ENCODE measurements at regions not wholly inside any gene's neighbourhood (a gene's known extent, or its start where the extent isn't known, plus 50 kb on each side); places are given as distances from the start of the nearest gene placed in this dataset.

DNA sequence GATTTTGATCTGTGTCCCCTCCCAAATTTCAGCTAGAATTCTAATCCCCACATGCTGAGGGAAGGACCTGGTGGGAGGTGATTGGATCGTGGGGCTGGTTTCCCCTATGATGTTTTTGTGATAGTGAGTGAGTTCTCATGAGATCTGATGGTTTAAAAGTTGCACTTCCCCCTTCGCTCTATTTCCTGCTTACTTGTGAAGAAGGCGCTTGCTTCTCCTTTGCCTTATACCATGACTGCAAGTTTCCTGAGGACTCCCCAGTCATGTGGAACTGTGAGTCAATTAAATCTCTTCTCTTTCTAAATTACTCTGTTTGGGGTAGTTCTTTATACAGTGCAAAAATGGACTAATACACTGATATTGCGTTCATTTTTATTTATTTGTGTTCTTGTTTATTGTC is 636.8 kb upstream of the LINC00305 start:
- Histone ChIP-seq H3K36me3 (no peaks in the 10 kb centered on the region), H3K9me3 (no peaks in the 10 kb centered on the region), H3K4me3 (no peak overlapping the region), H3K4me1 (no peaks in the 10 kb centered on the region), H3K27me3 (no peaks in the 10 kb centered on the region), H3K27ac (no peak overlapping the region)
- no peak for DNase-seq (ENCODE audit: low spot score in 2 of 2)
- intact Hi-C loops (cut with DNase I) = no loop called here
- TF ChIP-seq, protein P1, sequence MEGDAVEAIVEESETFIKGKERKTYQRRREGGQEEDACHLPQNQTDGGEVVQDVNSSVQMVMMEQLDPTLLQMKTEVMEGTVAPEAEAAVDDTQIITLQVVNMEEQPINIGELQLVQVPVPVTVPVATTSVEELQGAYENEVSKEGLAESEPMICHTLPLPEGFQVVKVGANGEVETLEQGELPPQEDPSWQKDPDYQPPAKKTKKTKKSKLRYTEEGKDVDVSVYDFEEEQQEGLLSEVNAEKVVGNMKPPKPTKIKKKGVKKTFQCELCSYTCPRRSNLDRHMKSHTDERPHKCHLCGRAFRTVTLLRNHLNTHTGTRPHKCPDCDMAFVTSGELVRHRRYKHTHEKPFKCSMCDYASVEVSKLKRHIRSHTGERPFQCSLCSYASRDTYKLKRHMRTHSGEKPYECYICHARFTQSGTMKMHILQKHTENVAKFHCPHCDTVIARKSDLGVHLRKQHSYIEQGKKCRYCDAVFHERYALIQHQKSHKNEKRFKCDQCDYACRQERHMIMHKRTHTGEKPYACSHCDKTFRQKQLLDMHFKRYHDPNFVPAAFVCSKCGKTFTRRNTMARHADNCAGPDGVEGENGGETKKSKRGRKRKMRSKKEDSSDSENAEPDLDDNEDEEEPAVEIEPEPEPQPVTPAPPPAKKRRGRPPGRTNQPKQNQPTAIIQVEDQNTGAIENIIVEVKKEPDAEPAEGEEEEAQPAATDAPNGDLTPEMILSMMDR (IDR thresholded peaks at IDR 0.05) = no peak

DNA sequence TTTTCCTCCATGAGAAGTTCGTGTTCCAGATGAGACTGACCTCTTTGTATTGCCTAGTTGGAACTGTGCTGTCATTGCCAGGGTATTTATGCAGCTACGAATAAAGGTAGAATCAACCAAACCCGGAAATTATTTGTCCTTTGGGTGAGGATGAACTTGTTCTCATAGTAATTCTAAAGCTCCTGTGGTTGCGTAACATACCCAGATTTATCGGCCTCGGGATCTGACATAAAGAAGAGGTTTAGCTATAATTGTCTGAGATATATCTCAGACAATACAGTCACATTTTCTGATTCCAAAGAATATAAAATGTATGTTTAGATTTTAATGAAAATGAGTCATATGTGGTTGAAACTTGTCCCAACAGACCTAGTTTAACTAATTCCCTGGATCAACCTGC is 628.7 kb upstream of the LINC00305 start:
- no peak overlapping the region for H3K27ac ChIP-seq
- no peaks in the 10 kb centered on the region for H3K4me1 ChIP-seq
- no peaks in the 10 kb centered on the region for H3K9me3 ChIP-seq
- TF ChIP-seq, protein P1 (IDR thresholded peaks at IDR 0.05) = no peak
- no peak for DNase-seq (ENCODE audit: low spot score in 2 of 2)
- intact Hi-C loops (cut with DNase I) = no loop called here
- no peak overlapping the region for H3K4me3 ChIP-seq
- H3K27me3 ChIP-seq = no peaks in the 10 kb centered on the region
- no peaks in the 10 kb centered on the region for H3K36me3 ChIP-seq

DNA sequence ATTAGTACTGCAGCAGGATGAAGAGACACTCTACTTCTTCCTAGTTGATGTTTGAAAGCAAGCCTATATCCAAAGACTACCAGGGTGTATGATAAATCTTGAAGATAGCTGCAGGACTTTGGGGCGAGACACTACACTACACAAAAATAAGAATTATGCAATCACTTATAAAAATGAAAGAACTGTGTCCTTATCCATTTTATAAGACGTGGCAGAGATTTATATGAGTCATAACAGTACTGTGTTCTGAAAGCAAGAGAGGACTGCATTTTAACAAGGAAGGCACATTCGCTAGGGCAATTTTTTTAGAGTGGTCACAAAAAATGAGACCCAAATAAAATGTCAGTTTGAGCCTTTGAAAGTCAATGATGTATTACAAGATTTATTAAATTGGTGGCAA is 617.0 kb upstream of the LINC00305 start:
- H3K27me3 ChIP-seq = no peaks in the 10 kb centered on the region
- H3K9me3 ChIP-seq = no peaks in the 10 kb centered on the region
- intact Hi-C loops (cut with DNase I) = no loop called here
- no peak overlapping the region for H3K27ac ChIP-seq
- H3K36me3 ChIP-seq = no peaks in the 10 kb centered on the region
- no peak for DNase-seq (ENCODE audit: low spot score in 2 of 2)
- TF ChIP-seq, protein P1 (IDR thresholded peaks at IDR 0.05) = no peak
- H3K4me1 ChIP-seq = no peaks in the 10 kb centered on the region
- no peak overlapping the region for H3K4me3 ChIP-seq

DNA sequence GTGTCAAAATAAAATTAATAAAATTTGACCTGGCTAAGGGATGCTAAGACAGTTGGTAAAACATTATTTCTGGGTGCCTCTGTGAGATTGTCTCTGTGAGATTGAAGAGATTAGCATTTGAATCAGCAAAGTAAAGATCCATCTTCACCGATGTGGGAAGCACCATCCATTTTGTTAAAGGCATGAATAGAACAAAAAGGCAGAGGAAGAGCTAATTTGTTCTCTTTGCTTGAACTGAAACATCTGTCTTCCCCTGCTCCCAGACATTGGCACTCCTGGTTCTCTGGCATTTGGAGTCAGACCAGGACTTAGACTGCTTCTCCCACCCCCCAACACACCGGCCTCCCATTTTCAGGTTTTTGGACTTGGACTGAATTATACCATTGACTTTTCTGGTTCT is 603.8 kb upstream of the LINC00305 start:
- no peak for DNase-seq (ENCODE audit: low spot score in 2 of 2)
- Histone ChIP-seq H3K4me1 (no peaks in the 10 kb centered on the region), H3K27ac (no peak overlapping the region), H3K27me3 (no peaks in the 10 kb centered on the region), H3K9me3 (no peaks in the 10 kb centered on the region), H3K36me3 (no peaks in the 10 kb centered on the region), H3K4me3 (no peak overlapping the region)
- TF ChIP-seq, protein P1 (IDR thresholded peaks at IDR 0.05) = no peak
- intact Hi-C loops (cut with DNase I) = no loop called here

DNA sequence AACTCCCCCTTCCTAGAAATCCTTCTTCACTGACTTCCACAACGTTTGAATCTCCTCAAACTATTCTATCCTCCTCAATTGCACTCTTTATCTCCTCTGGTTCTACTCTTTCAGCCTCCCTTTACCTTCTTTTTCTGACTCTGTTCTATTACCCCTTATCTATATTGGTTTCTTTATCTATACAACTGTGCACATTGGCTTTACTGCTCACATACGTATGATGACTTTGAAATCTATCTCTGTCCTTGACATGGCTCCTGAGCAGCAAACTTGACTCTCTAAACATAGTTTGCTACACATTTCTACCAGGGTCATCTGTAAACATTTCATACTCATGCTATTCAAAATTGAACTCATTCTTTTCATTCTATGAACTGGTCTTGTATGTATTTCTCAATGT is 601.0 kb upstream of the LINC00305 start:
- Histone ChIP-seq H3K4me3 (no peak overlapping the region), H3K27ac (no peak overlapping the region), H3K27me3 (no peaks in the 10 kb centered on the region), H3K4me1 (no peaks in the 10 kb centered on the region), H3K9me3 (no peaks in the 10 kb centered on the region), H3K36me3 (no peaks in the 10 kb centered on the region)
- TF ChIP-seq, protein P1 (IDR thresholded peaks at IDR 0.05) = no peak
- DNase-seq (ENCODE audit: low spot score in 2 of 2) = no peak
- intact Hi-C loops (cut with DNase I) = no loop called here

DNA sequence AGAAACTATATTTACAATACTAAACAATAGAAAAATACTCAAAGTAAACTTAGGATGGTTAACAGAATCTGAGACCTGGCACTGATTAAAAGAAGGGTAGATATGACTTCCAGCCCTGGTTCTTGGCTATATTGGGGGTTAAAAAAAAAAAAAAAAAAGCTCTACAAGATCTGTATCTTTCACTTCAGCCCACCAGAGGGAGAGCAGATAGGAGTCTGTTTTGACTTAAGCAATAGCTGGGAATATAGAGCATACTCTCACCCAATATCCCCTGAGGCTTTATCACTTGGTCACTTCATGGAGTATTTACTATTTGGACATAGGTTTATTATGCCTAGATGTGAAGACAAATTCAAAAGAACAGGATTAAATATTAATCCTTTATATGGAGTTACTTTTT is 598.9 kb upstream of the LINC00305 start:
- Histone ChIP-seq H3K36me3 (no peaks in the 10 kb centered on the region), H3K27ac (no peak overlapping the region), H3K9me3 (no peaks in the 10 kb centered on the region), H3K27me3 (no peaks in the 10 kb centered on the region), H3K4me1 (no peaks in the 10 kb centered on the region), H3K4me3 (no peak overlapping the region)
- intact Hi-C loops (cut with DNase I) = no loop called here
- no peak for DNase-seq (ENCODE audit: low spot score in 2 of 2)
- TF ChIP-seq, protein P1 (IDR thresholded peaks at IDR 0.05) = no peak
